GM12865 (cell line): ENCODE measurements at regions not wholly inside any gene's neighbourhood (a gene's known extent, or its start where the extent isn't known, plus 50 kb on each side); places are given as distances from the start of the nearest gene placed in this dataset.

Source experiments
- DNase-seq: peaks from one replicate; pipeline ENCODE4 v3.0.0; 2010; ENCODE audit warnings: low read depth
- H3K4me3 ChIP-seq: 2 replicates; pipeline ENCODE4 v1.5.1; 2011; ENCODE audit warnings: mild to moderate bottlenecking, low read depth, low read length, control low read depth
- CTCF ChIP-seq: IDR thresholded peaks from 2 replicates; pipeline ENCODE4 v1.5.1; 2011; ENCODE audit warnings: low read length, control low read depth, low read depth, inconsistent platforms; ENCODE audit not compliant: insufficient read depth; ENCODE audit errors: missing control alignments

DNA sequence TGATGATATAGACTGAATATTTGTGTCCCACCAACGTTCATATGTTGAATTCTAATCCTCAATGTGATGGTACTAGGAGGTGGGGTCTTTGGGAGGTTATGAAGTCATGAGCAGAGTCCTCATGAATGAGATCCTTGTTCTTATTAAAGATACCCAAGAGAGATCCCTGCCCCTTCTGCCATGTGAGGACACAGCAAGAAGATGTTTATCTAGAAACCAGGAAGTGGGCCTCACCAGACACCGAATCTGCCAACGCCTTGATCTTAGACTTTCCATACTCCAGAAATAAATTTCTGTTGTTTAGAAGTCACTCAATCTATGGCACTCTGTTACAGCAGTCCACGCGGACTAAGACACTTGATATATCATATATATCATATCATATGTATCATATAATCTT lies 67.7 kb upstream of the GCM1 start:
- TF ChIP-seq CTCF = no peak
- DNase-seq = peak; percentile 20
- no peak overlapping the region for H3K4me3 ChIP-seq

DNA sequence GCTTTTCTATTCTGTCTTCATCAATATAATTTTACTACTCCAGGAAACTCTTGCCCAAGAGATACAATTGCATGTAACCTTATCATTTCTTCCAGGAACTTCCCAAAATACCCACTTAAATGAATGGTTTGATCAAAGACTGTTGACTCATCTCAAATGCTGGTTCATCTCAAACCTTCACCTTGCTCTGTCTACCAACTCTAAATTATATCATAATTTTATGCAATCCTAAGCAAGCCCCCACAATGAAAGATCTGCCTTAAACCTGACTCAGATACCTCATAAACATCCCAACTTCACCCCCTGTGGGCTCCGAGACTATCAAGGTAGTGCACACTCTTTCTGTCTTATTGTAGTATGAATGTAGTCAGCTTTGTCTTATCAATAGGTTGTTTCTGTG lies 65.5 kb upstream of the GCM1 start:
- DNase-seq = no peak
- no peak overlapping the region for H3K4me3 ChIP-seq
- no peak for TF ChIP-seq CTCF

- DNase-seq = no peak
- TF ChIP-seq CTCF = no peak
Observed at GRCh38 chr6:53210811-53211210, 62.2 kb upstream of the GCM1 start.

DNA sequence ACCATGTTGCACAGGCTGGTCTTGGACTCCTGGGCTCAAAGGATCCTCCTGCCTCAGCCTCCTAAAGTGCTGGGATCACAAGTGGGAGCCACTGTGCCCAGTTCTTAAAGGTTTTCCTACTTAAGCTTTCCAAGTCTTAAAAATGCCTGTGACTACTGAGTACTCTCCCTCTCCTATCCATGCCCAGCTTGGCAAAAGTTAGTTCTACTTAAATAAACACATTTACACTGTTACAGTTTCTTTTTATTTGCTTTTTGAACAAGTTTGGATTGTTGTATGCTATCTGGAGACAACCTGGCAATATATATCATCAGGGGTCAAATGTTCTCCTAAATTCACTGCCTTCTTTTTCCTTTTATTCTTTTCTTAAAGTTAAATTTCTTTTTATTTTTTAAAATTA lies 61.0 kb upstream of the GCM1 start:
- no peak for TF ChIP-seq CTCF
- no peak for DNase-seq

More at GRCh38 chr6:53210811-53211210, 62.2 kb upstream of the GCM1 start:
- H3K4me3 ChIP-seq = no peak overlapping the region

GRCh38 chr6:53205778-53206177 lies 57.1 kb upstream of the GCM1 start:
- DNase-seq = no peak
- TF ChIP-seq CTCF = no peak
- H3K4me3 ChIP-seq = no peak overlapping the region

More for the DNA sequence above, 61.0 kb upstream of the GCM1 start:
- no peak overlapping the region for H3K4me3 ChIP-seq

DNA sequence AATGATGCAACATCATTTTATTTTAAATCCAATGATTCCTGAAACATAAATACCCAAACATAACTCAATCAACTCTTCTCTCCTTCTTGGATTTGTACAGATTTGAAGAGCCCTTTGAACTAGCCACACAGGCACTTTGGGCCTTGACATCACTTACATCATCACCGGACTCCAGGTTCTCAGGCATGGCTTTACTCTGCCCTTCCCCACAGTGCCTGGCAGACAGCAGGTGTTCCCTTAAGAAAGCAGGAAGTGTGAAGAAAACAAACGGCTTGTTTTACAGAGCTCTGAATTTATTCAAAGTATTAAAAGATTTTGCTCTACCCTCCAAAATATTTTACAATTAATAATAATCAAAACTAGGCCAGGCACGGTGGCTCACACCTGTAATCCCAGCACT lies 54.8 kb upstream of the GCM1 start:
- DNase-seq = no peak
- no peak for TF ChIP-seq CTCF
- no peak overlapping the region for H3K4me3 ChIP-seq

- DNase-seq = no peak
Observed at GRCh38 chr6:53202052-53202451, 53.4 kb upstream of the GCM1 start.

More at GRCh38 chr6:53202052-53202451, 53.4 kb upstream of the GCM1 start:
- H3K4me3 ChIP-seq = no peak overlapping the region
- TF ChIP-seq CTCF = no peak
